GM12878 (cell line): ENCODE measurements at regions not wholly inside any gene's neighbourhood (a gene's known extent, or its start where the extent isn't known, plus 50 kb on each side); places are given as distances from the start of the nearest gene placed in this dataset.

Experiments used
- ATAC-seq: fragments of 200-7000 bp; cut with Tn5 transposase; 3 replicates; pipeline ENCODE4 v1.9.1; 2020; ENCODE audit warnings: mild to moderate bottlenecking, moderate library complexity
- BruUV-seq: library from RNA; stranded (reverse); fragments of 400-500 nt; replicated peaks from 2 replicates; lab custom pipeline; 2021; lab: Mats Ljungman, UMichigan
- CTCF ChIA-PET: fragments of 300-600 bp; sonication (Branson Sonifier 250); formaldehyde crosslinking; extraction: SDS; loops from one replicate; lab custom pipeline; 2021; ENCODE audit warnings: inconsistent platforms; lab: Yijun Ruan, JAX
- POLR2A ChIA-PET: fragments of 350-600 bp; formaldehyde crosslinking; extraction: SDS; loops from one replicate; lab custom pipeline; 2021; ENCODE audit warnings: inconsistent platforms; lab: Charles Lee
- RAD21 ChIA-PET: fragments of 300-600 bp; sonication (Branson Sonifier 250); formaldehyde crosslinking; loops from one replicate; lab custom pipeline; 2023; ENCODE audit warnings: antibody characterized with exemption; ENCODE audit not compliant: unreplicated experiment; lab: Charles Lee
- SMC1A ChIA-PET: fragments of 300-600 bp; sonication (Branson Sonifier 250); formaldehyde crosslinking; loops from one replicate; lab custom pipeline; 2023; ENCODE audit not compliant: unreplicated experiment, uncharacterized antibody; lab: Charles Lee
- DNase-seq: peaks from one replicate; pipeline ENCODE4 v3.0.0-alpha.2; 2011; ENCODE audit warnings: low read depth, low spot score
- FAIRE-seq: peaks from 3 replicates; lab custom pipeline; 2011; peaks lifted over from hg19 to GRCh38; lab: Jason Lieb, UNC
- H2AFZ ChIP-seq: 2 replicates; pipeline ENCODE4 v1.6.0; 2011; ENCODE audit warnings: low read depth, low read length, control low read depth; ENCODE audit not compliant: control insufficient read depth
- H3K27ac ChIP-seq: 2 replicates; pipeline ENCODE4 v1.5.1; 2011; ENCODE audit warnings: control low read depth; ENCODE audit not compliant: control insufficient read depth, insufficient read depth
- H3K27me3 ChIP-seq, 2 experiments: replicated peaks in 1 of 2; 2 replicates each; pipeline versions ENCODE4 v1.6.0 to v1.6.1; 2011; ENCODE audit warnings: low read length in 1 of 2; ENCODE audit not compliant: control insufficient read depth in 2 of 2, insufficient read depth in 2 of 2
- H3K36me3 ChIP-seq, 2 experiments: 2 replicates each; pipeline ENCODE4 v1.5.1; 2011; ENCODE audit warnings: low read length in 1 of 2; ENCODE audit not compliant: control insufficient read depth in 2 of 2, insufficient read depth in 2 of 2
- H3K4me1 ChIP-seq: 2 replicates; pipeline ENCODE4 v1.6.1; 2011; ENCODE audit warnings: mild to moderate bottlenecking, low read length, moderate library complexity, mixed read lengths; ENCODE audit not compliant: control insufficient read depth, insufficient read depth
- H3K4me2 ChIP-seq: 2 replicates; pipeline ENCODE4 v1.6.0; 2011; ENCODE audit warnings: control low read depth; ENCODE audit not compliant: control insufficient read depth, insufficient read depth
- H3K4me3 ChIP-seq: fragments of 200-600 bp; sonication (generic); 2 replicates; pipeline ENCODE4 v1.5.1; 2016
- H3K79me2 ChIP-seq: 2 replicates; pipeline ENCODE4 v1.6.0; 2011; ENCODE audit warnings: low read length; ENCODE audit not compliant: control insufficient read depth, insufficient read depth
- H3K9ac ChIP-seq: 2 replicates; pipeline ENCODE4 v1.8.0; 2011; ENCODE audit warnings: low read length, control low read depth, mixed read lengths; ENCODE audit not compliant: control insufficient read depth, insufficient read depth
- H3K9me3 ChIP-seq: replicated peaks from 3 replicates; pipeline ENCODE4 v1.5.1; 2011; ENCODE audit warnings: mild to moderate bottlenecking, low read length; ENCODE audit not compliant: control insufficient read depth, insufficient read depth
- H4K20me1 ChIP-seq: 2 replicates; pipeline ENCODE4 v1.6.0; 2011; ENCODE audit not compliant: control insufficient read depth, insufficient read depth
- NR2C2 ChIP-seq: IDR thresholded peaks from 2 replicates; pipeline ENCODE4 v1.6.1; 2011; ENCODE audit warnings: borderline replicate concordance, low read depth; ENCODE audit not compliant: control insufficient read depth, insufficient read length
- STAT3 ChIP-seq: IDR thresholded peaks from 2 replicates; pipeline ENCODE4 v1.6.1; 2011; ENCODE audit warnings: low read depth, low read length, improper control_type of control experiment
- ZNF24 ChIP-seq: fragments of 450-650 bp; IDR thresholded peaks from 2 replicates; pipeline ENCODE4 v1.6.1; 2017; ENCODE audit warnings: antibody characterized with exemption, mild to moderate bottlenecking
- ZNF384 ChIP-seq: IDR thresholded peaks from 2 replicates; pipeline ENCODE4 v1.6.1; 2012; ENCODE audit warnings: low read depth, mild to moderate bottlenecking, low read length, improper control_type of control experiment, borderline replicate concordance
- WGBS: methylation state at CpG from one replicate; pipeline ENCODE4 v1.1.6; 2016; ENCODE audit warnings: low lambda C conversion rate; ENCODE audit not compliant: insufficient replicate concordance, insufficient coverage; ENCODE audit errors: missing lambda C conversion rate; 5-methylcytosine and 5-hydroxymethylcytosine counted together
- in situ Hi-C: fragments of 300-500 bp; cut with MboI; formaldehyde crosslinking; loops from 9 replicates; pipeline ENCODE4 v1.14.3; 2018; ENCODE audit warnings: mixed read lengths
- intact Hi-C: fragments of 100-400 bp; cut with micrococcal nuclease; formaldehyde crosslinking; loops from one replicate; pipeline ENCODE4 v1.14.2; 2022; ENCODE audit not compliant: unreplicated experiment
- TF ChIP-seq, protein P1 (sequence below): fragments of 450-650 bp; IDR thresholded peaks from 2 replicates; pipeline ENCODE4 v1.6.1; 2017; ENCODE audit warnings: mild to moderate bottlenecking
- TF ChIP-seq, protein P2 (sequence below): fragments of 450-650 bp; IDR thresholded peaks from 2 replicates; pipeline ENCODE4 v1.6.1; 2014; ENCODE audit warnings: mild to moderate bottlenecking
- TF ChIP-seq, protein P3 (sequence below): fragments of 450-650 bp; IDR thresholded peaks from 2 replicates; pipeline ENCODE4 v1.6.1; 2016; ENCODE audit warnings: mild to moderate bottlenecking, moderate library complexity, borderline replicate concordance

DNA sequence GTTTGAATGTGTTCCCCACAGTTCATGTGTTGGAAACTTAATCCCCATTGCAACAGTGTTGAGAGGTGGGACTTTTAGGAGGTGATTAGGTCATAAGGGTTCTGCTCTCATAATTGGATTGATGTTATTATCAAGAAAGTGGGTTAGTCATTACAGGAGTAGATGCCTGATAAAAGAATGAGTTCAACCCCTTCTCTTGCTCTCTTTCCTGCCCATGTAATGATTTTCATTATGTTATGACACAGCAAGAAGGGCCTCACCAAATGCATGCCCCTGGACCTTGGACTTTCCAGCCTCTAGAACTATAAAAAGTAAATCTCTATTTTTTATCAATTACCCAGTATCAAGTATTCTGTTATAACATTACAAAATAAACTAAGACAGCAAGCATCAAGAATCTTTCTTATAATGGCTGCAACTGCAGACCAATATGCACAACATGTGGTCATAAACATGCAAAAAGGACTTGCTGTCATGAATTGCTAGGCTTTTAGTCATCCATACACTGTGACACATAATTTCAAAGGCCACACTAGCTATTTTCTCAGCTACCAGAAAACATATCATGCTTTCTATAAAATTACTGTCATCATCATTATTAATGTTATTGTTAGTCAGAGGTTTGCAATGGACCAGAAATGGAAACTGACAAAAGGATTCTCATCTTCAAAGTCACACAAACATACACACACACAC lies 99.9 kb upstream of the GUCY1A2 start (continued):
- TF ChIP-seq, protein P1, sequence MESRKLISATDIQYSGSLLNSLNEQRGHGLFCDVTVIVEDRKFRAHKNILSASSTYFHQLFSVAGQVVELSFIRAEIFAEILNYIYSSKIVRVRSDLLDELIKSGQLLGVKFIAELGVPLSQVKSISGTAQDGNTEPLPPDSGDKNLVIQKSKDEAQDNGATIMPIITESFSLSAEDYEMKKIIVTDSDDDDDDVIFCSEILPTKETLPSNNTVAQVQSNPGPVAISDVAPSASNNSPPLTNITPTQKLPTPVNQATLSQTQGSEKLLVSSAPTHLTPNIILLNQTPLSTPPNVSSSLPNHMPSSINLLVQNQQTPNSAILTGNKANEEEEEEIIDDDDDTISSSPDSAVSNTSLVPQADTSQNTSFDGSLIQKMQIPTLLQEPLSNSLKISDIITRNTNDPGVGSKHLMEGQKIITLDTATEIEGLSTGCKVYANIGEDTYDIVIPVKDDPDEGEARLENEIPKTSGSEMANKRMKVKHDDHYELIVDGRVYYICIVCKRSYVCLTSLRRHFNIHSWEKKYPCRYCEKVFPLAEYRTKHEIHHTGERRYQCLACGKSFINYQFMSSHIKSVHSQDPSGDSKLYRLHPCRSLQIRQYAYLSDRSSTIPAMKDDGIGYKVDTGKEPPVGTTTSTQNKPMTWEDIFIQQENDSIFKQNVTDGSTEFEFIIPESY = no peak
- no peak for TF ChIP-seq ZNF384

DNA sequence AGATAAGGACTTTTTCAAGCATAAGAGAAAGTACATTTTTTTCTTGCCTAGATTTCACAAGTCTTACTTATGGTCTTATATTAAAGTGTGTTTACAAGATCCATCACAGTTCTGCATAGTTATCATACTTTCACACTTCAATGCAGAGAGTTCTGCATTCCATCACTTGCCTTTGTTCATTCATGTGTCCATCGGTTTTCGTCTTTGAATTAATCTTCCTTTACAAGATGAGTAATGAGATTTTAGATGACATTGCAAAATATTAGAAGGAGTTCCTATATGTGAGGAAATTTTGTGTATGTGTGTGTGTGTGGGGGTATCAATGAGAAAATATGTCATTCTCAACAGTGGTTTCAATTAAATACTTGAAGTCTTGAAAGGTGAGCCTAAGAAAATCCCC lies 98.1 kb upstream of the GUCY1A2 start:
- Histone ChIP-seq H4K20me1 (no peaks in the 10 kb centered on the region), H3K9ac (no peak overlapping the region), H3K4me1 (no peaks in the 10 kb centered on the region), H3K27ac (no peak overlapping the region), H3K79me2 (no peaks in the 10 kb centered on the region), H3K4me2 (no peak overlapping the region), H3K36me3 (no peaks in the 10 kb centered on the region), H2AFZ (no peak overlapping the region), H3K27me3 (no peaks in the 10 kb centered on the region), H3K4me3 (no peak overlapping the region), H3K9me3 (no peaks in the 10 kb centered on the region)
- no TSS peak for BruUV-seq
- no peak for FAIRE-seq
- in situ Hi-C loops (no loop called here), intact Hi-C loops (no loop called here)
- ChIA-PET RAD21 (no interaction called here), POLR2A (no interaction called here), SMC1A (no interaction called here), CTCF (no interaction called here)
- ATAC-seq = no peak
- DNase-seq = no peak
- WGBS = 31% methylated on average over 2 of the region's 2 CpGs
- no peak for TF ChIP-seq NR2C2
- TF ChIP-seq, protein P2, sequence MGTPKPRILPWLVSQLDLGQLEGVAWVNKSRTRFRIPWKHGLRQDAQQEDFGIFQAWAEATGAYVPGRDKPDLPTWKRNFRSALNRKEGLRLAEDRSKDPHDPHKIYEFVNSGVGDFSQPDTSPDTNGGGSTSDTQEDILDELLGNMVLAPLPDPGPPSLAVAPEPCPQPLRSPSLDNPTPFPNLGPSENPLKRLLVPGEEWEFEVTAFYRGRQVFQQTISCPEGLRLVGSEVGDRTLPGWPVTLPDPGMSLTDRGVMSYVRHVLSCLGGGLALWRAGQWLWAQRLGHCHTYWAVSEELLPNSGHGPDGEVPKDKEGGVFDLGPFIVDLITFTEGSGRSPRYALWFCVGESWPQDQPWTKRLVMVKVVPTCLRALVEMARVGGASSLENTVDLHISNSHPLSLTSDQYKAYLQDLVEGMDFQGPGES = no peak
- TF ChIP-seq, protein P3, sequence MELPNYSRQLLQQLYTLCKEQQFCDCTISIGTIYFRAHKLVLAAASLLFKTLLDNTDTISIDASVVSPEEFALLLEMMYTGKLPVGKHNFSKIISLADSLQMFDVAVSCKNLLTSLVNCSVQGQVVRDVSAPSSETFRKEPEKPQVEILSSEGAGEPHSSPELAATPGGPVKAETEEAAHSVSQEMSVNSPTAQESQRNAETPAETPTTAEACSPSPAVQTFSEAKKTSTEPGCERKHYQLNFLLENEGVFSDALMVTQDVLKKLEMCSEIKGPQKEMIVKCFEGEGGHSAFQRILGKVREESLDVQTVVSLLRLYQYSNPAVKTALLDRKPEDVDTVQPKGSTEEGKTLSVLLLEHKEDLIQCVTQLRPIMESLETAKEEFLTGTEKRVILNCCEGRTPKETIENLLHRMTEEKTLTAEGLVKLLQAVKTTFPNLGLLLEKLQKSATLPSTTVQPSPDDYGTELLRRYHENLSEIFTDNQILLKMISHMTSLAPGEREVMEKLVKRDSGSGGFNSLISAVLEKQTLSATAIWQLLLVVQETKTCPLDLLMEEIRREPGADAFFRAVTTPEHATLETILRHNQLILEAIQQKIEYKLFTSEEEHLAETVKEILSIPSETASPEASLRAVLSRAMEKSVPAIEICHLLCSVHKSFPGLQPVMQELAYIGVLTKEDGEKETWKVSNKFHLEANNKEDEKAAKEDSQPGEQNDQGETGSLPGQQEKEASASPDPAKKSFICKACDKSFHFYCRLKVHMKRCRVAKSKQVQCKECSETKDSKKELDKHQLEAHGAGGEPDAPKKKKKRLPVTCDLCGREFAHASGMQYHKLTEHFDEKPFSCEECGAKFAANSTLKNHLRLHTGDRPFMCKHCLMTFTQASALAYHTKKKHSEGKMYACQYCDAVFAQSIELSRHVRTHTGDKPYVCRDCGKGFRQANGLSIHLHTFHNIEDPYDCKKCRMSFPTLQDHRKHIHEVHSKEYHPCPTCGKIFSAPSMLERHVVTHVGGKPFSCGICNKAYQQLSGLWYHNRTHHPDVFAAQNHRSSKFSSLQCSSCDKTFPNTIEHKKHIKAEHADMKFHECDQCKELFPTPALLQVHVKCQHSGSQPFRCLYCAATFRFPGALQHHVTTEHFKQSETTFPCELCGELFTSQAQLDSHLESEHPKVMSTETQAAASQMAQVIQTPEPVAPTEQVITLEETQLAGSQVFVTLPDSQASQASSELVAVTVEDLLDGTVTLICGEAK = no peak
- no peak for TF ChIP-seq STAT3
- no peak for TF ChIP-seq ZNF24
